Subcutaneous abdominal adipose tissue (tissue), 5 donors: ENCODE measurements at regions not wholly inside any gene's neighbourhood (a gene's known extent, or its start where the extent isn't known, plus 50 kb on each side); places are given as distances from the start of the nearest gene placed in this dataset.

Experiments used
- H3K27ac ChIP-seq: one replicate; pipeline ENCODE4 v1.7.0; 2013; ENCODE audit warnings: low read depth, mild to moderate bottlenecking, inconsistent platforms, low read length, moderate library complexity
- H3K27me3 ChIP-seq, 5 donors: one replicate each; pipeline ENCODE4 v1.7.0; 2013; ENCODE audit warnings: low read length in 5 of 5, inconsistent platforms in 1 of 5; ENCODE audit not compliant: control insufficient read depth in 5 of 5, insufficient read depth in 4 of 5
- H3K36me3 ChIP-seq, 5 donors: one replicate each; pipeline ENCODE4 v1.7.0; 2013; ENCODE audit warnings: low read length in 5 of 5; ENCODE audit not compliant: control insufficient read depth in 5 of 5, insufficient read depth in 5 of 5
- H3K4me1 ChIP-seq, 5 donors: one replicate each; pipeline ENCODE4 v1.7.0; 2013; ENCODE audit warnings: low read length in 5 of 5, mild to moderate bottlenecking in 3 of 5, moderate library complexity in 1 of 5; ENCODE audit not compliant: control insufficient read depth in 5 of 5, insufficient read depth in 5 of 5
- H3K4me3 ChIP-seq, 5 donors: one replicate each; pipeline ENCODE4 v1.7.0; 2013; ENCODE audit warnings: low read length in 5 of 5, low read depth in 1 of 5
- H3K9ac ChIP-seq, 5 donors: one replicate each; pipeline ENCODE4 v1.7.0; 2013; ENCODE audit warnings: low read length in 5 of 5, mild to moderate bottlenecking in 4 of 5, moderate library complexity in 3 of 5
- H3K9me3 ChIP-seq, 5 donors: one replicate each; pipeline ENCODE4 v1.7.0; 2013; ENCODE audit warnings: low read length in 5 of 5; ENCODE audit not compliant: control insufficient read depth in 5 of 5
- donor health status: healthy.
- donor health status: healthy.
- donor health status: healthy.
- donor health status: healthy.
- donor health status: healthy.

DNA sequence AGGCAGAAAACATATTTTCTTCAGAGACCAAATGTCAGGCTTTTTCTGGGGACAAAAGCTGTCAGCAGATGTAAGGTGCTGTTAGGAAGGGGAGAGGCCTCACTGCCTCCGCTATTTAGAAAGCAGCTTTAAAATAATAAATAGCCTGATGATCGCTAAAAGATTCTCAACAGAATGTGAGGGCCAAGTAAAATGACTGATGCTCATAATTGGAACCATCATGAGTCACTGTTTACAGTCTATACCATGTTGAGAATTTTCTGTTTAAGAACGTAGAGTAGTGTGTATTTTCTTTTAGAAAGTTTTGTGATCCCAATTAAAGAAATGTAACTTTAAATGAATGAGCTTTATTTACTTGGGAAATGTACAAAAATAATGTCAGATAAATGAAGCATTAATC, 220.0 kb downstream of the CLIC5 start:
- Histone ChIP-seq H3K4me1 (peaks cover 0 to 6% (median 0%) of the 10 kb centered on the region in 5 donors), H3K27me3 (peaks cover 0 to 2% (median 0%) of the 10 kb centered on the region in 5 donors), H3K36me3 (no peaks in the 10 kb centered on the region), H3K27ac (no peak overlapping the region), H3K9me3 (peaks cover 0 to 3% (median 0%) of the 10 kb centered on the region in 5 donors), H3K9ac (no peak overlapping the region), H3K4me3 (no peak overlapping the region)

GRCh38 chr6:45794465-45794864, 221.2 kb downstream of the CLIC5 start:
- Histone ChIP-seq H3K9me3 (peaks cover 0 to 3% (median 0%) of the 10 kb centered on the region in 5 donors), H3K4me3 (no peak overlapping the region), H3K27ac (no peak overlapping the region)

DNA sequence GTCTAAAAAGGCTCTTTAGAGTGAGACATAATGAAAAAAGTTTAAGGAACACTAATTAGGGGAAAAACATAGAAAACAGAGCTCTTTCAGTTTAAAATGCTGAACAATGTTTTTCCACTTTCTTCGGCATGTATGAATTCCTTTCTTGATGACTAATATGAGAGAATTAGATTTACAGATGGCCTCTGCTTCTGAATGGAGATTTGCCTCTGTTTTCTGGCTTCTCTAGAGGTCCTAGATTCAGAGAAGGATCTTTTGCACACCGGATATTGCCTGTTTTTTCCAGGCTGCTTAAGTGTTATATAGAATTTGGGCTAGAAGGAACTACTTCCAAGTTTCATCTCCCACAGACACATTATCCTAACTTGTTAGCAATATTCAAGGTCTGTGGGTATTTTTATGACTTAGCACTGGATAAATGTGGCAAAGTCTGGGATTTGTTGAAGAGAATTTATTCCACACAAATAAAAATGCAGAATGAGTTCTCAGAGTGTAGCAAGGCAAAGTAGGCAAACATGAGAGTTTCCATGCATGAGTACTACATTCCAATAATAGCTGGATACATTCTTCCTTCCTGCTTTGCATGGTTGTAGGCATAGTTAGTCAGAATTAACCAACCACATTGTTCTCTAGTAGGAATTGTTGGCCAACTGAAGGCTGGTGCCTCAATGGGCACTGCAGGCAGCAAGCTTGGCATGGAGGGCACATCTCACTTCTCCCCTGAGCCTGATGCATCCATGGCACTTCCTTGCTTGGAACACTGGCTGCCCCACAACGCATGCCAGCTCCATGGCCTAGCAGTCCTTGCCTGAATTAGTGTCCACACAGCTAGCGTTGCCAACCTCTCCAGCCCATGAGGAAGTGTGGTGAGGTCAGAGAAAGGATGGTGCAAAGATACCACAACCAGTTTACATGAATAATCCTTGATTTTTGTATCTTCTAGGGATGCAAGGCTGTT, 224.2 kb downstream of the CLIC5 start:
- Histone ChIP-seq H3K4me3 (no peak overlapping the region), H3K36me3 (no peaks in the 10 kb centered on the region), H3K27ac (no peak overlapping the region), H3K4me1 (peaks cover 0 to 6% (median 0%) of the 10 kb centered on the region in 5 donors), H3K27me3 (no peaks in the 10 kb centered on the region), H3K9ac (no peak overlapping the region), H3K9me3 (peaks cover 0 to 3% (median 0%) of the 10 kb centered on the region in 5 donors)

More at GRCh38 chr6:45794465-45794864, 221.2 kb downstream of the CLIC5 start:
- Histone ChIP-seq H3K27me3 (peaks cover 0 to 2% (median 0%) of the 10 kb centered on the region in 5 donors), H3K36me3 (no peaks in the 10 kb centered on the region), H3K9ac (no peak overlapping the region), H3K4me1 (peaks cover 0 to 6% (median 0%) of the 10 kb centered on the region in 5 donors)

- Histone ChIP-seq H3K27me3 (no peaks in the 10 kb centered on the region), H3K4me3 (no peak overlapping the region), H3K27ac (no peak overlapping the region), H3K36me3 (no peaks in the 10 kb centered on the region), H3K9ac (no peak overlapping the region), H3K4me1 (peaks cover 0 to 6% (median 0%) of the 10 kb centered on the region in 5 donors), H3K9me3 (peaks cover 0 to 3% (median 0%) of the 10 kb centered on the region in 5 donors)
Measured at GRCh38 chr6:45789238-45789637, 226.4 kb downstream of the CLIC5 start.

DNA sequence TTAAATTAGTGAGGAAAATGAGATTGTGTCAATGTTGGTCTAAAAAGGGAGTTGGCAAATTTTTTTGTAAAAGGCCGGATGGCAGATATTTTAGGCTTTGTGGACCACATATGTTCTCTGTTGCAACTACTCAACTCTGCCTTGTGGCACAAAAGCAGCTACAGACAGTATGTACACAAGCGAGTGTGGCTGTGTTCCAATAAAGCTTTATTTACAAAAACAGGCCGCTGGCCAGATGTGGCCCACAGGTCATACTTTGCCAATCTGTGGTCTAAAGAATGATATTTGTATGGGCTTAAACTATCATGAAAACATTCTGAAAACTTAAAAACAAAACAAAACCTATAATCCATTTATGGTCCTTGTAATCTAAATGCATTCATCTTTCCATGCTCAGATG, 228.3 kb downstream of the CLIC5 start:
- Histone ChIP-seq H3K27me3 (no peaks in the 10 kb centered on the region), H3K4me1 (peaks cover 0 to 6% (median 0%) of the 10 kb centered on the region in 5 donors), H3K9me3 (peaks cover 0 to 3% (median 0%) of the 10 kb centered on the region in 5 donors), H3K36me3 (no peaks in the 10 kb centered on the region), H3K4me3 (no peak overlapping the region), H3K27ac (no peak overlapping the region), H3K9ac (no peak overlapping the region)

GRCh38 chr6:45786355-45786781, 229.3 kb downstream of the CLIC5 start:
- Histone ChIP-seq H3K36me3 (no peaks in the 10 kb centered on the region), H3K4me1 (peaks cover 0 to 1% (median 0%) of the 10 kb centered on the region in 5 donors), H3K27me3 (no peaks in the 10 kb centered on the region), H3K4me3 (no peak overlapping the region), H3K9me3 (no peaks in the 10 kb centered on the region), H3K9ac (no peak overlapping the region), H3K27ac (no peak overlapping the region)

- peaks cover 0 to 2% (median 0%) of the 10 kb centered on the region in 5 donors for H3K27me3 ChIP-seq
- no peak overlapping the region for H3K4me3 ChIP-seq
- H3K27ac ChIP-seq = no peak overlapping the region
- no peak overlapping the region for H3K9ac ChIP-seq
- no peaks in the 10 kb centered on the region for H3K9me3 ChIP-seq
- H3K36me3 ChIP-seq = no peaks in the 10 kb centered on the region
- H3K4me1 ChIP-seq = no peaks in the 10 kb centered on the region
Measured at GRCh38 chr6:45784250-45784649, 231.4 kb downstream of the CLIC5 start.

DNA sequence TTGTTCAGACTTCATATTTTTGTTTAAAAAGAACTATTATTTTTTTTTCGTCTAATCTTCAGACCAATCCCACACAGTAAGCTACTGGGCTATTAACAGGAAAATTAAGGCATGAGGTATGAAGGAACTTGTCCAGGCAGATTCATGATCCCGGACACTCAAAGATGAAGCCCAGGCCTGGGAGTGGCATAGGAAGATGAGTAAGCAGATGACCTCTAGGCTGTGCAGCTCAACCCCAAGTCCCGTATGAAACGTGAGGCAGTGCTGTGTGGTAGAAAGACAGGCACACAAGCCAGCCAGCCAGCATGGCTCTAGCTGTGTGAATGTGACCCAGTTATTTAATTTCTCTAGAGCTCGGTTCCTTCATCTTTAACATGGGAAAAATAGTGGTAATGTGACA, 231.9 kb downstream of the CLIC5 start:
- no peak overlapping the region for H3K4me3 ChIP-seq
- no peaks in the 10 kb centered on the region for H3K4me1 ChIP-seq
- no peaks in the 10 kb centered on the region for H3K9me3 ChIP-seq
- H3K27me3 ChIP-seq = peaks cover 0 to 2% (median 0%) of the 10 kb centered on the region in 5 donors
- H3K9ac ChIP-seq = no peak overlapping the region
- no peaks in the 10 kb centered on the region for H3K36me3 ChIP-seq
- no peak overlapping the region for H3K27ac ChIP-seq

- H3K4me1 ChIP-seq = no peaks in the 10 kb centered on the region
- H3K4me3 ChIP-seq = no peak overlapping the region
- no peaks in the 10 kb centered on the region for H3K36me3 ChIP-seq
- H3K9me3 ChIP-seq = no peaks in the 10 kb centered on the region
- no peak overlapping the region for H3K9ac ChIP-seq
- no peak overlapping the region for H3K27ac ChIP-seq
- H3K27me3 ChIP-seq = peaks cover 0 to 2% (median 0%) of the 10 kb centered on the region in 5 donors
Measured at GRCh38 chr6:45781890-45782289, 233.8 kb downstream of the CLIC5 start.

GRCh38 chr6:45780523-45780922, 235.1 kb downstream of the CLIC5 start:
- peaks cover 0 to 2% (median 0%) of the 10 kb centered on the region in 5 donors for H3K27me3 ChIP-seq
- H3K4me1 ChIP-seq = no peaks in the 10 kb centered on the region
- no peaks in the 10 kb centered on the region for H3K9me3 ChIP-seq
- H3K36me3 ChIP-seq = no peaks in the 10 kb centered on the region
- H3K27ac ChIP-seq = no peak overlapping the region
- H3K4me3 ChIP-seq = no peak overlapping the region
- H3K9ac ChIP-seq = no peak overlapping the region
